Astrocyte of the cerebellum (primary cell): ENCODE measurements at regions not wholly inside any gene's neighbourhood (a gene's known extent, or its start where the extent isn't known, plus 50 kb on each side); places are given as distances from the start of the nearest gene placed in this dataset.

Experiments
- DNase-seq: peaks from one replicate; pipeline ENCODE4 v3.0.0-alpha.2; 2011; ENCODE audit warnings: low read depth
- H3K4me3 ChIP-seq: 2 replicates; pipeline ENCODE4 v1.5.1; 2011; ENCODE audit warnings: mild to moderate bottlenecking, low read depth, low read length, moderate library complexity
- CTCF ChIP-seq: IDR thresholded peaks from 2 replicates; pipeline ENCODE4 v1.5.1; 2012; ENCODE audit warnings: low read length, low read depth, moderate library complexity, mild to moderate bottlenecking; ENCODE audit errors: missing control alignments
- in situ Hi-C: cut with HindIII; loops from 2 replicates; pipeline ENCODE4 v1.10.0; 2017; ENCODE audit warnings: low sequenced_read_pairs

GRCh38 chr19:34310494-34310981, 54.5 kb upstream of the GPI start:
- H3K4me3 ChIP-seq = no peak overlapping the region
- TF ChIP-seq CTCF = no peak
- no peak for DNase-seq
- in situ Hi-C loops = no loop called here

DNA sequence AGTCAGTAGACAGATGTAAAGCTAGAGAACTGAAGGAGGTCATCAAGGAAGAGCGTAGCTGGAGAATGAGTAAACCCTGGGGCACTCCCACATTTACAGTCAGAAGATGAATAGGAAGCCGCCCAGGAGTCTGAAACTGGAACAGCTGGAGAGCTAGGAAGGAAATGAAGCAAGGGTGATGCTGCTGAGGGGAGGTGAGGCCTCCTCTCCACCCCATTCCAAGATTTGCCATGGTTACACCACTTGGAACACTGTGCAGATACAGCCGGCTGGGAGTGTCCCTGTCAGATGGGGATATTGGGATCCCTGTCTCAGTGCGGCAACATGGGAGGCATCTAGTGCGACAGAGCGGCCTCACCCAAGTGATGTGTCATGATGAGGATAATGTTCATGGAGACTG, 51.8 kb upstream of the GPI start:
- no peak overlapping the region for H3K4me3 ChIP-seq
- no peak for TF ChIP-seq CTCF
- in situ Hi-C loops = no loop called here
- no peak for DNase-seq

DNA sequence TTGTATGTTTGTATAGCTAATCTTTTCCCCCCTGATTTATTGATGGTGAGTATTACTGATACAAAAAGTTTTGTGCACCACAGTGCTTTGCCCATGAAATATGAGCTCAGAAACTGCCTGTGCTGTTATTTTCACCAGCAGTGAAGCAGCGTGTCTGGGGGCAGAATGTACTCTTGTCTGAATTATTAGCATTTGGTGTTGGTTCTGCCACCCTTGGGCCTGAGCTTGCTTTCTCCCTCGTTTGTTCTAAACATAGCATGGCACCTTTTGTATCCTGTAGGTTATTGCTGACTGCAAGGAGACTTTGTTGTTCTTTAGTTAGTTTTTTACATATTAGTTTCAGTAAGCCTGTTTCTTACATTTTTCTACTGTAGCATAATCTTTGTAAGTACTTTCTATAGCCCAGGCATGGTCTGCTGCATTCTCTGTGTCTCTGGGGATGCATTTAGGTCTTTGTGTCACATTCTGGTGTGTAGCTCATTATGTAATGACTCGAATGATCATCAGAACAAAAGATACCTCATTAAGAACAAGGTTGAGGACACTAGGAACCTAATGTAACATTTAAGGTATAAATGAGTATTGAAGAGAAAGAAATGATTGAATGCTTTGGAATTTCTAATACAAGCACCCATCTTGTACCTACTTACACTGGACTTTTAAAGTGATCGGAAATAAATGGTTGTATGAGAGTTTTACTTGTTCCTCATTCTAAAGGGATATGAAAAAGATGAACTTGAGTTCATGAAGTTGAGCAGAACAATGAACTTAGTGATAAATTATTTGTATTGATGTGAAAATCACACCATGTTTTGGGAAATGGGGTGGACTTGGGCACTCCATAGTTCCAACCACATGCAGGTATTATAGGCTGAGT, 50.3 kb upstream of the GPI start:
- no peak for DNase-seq
- in situ Hi-C loops = no loop called here
- no peak overlapping the region for H3K4me3 ChIP-seq
- TF ChIP-seq CTCF = no peak
